Tibial nerve (tissue), 3 donors: ENCODE measurements at regions not wholly inside any gene's neighbourhood (a gene's known extent, or its start where the extent isn't known, plus 50 kb on each side); places are given as distances from the start of the nearest gene placed in this dataset.

ENCODE experiments used
- CTCF ChIP-seq, 5 experiments: fragments of 200-600 bp in 3 of 5; fragments of 450-650 bp in 2 of 5; sonication (generic) in 3 of 5; IDR thresholded peaks; one replicate each; pipeline ENCODE4 v1.5.1; 2016 to 2019; ENCODE audit warnings: antibody characterized with exemption in 5 of 5, mild to moderate bottlenecking in 3 of 5, moderate library complexity in 2 of 5
- POLR2A ChIP-seq, 2 donors: fragments of 450-650 bp; IDR thresholded peaks; one replicate each; pipeline ENCODE4 v1.6.1; 2017; ENCODE audit warnings: antibody characterized with exemption in 2 of 2, mild to moderate bottlenecking in 2 of 2, moderate library complexity in 2 of 2

GRCh38 chr3:117507958-117508357 lies 798.4 kb downstream of the TUSC7 start:
- no peak for TF ChIP-seq CTCF (IDR thresholded peaks at IDR 0.05)
- TF ChIP-seq POLR2A (IDR thresholded peaks at IDR 0.05) = no peak
